ENCODE measurements at regions not wholly inside any gene's neighbourhood (a gene's known extent, or its start where the extent isn't known, plus 50 kb on each side); places are given as distances from the start of the nearest gene placed in this dataset.

DNA sequence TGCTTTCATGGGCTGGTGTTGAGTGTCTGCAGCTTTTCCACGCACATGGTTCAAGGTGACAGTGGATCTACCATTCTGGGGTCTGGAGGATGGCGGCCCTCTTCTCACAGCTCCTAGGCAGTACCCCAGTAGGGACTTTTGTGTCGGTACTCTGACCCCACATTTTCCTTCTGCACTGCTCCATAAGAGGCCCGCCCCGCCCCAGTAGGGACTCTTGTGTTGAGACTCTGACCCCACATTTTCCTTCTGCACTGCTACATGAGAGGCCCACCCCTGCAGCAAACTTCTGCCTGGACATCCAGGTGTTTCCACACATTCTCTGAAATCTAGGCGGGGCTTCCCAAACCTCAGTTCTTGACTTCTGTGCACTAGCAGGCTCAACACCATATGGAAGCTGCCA lies 383.4 kb upstream of the MEIS2 start:
- H3K36me3 Mint-ChIP-seq (ENCODE audit: unreplicated experiment): no peaks in the 10 kb centered on the region
- peaks cover 3% of the 10 kb centered on the region for H3K9me3 Mint-ChIP-seq (ENCODE audit: unreplicated experiment)
- no peak overlapping the region for H3K27ac Mint-ChIP-seq (ENCODE audit: unreplicated experiment)
- H3K27me3 Mint-ChIP-seq (ENCODE audit: unreplicated experiment): no peaks in the 10 kb centered on the region
- no peaks in the 10 kb centered on the region for H3K4me1 Mint-ChIP-seq (ENCODE audit: low read depth, unreplicated experiment)
- DNase-seq: no peak
- H3K4me3 Mint-ChIP-seq (ENCODE audit: unreplicated experiment): no peak overlapping the region
- TF ChIP-seq CTCF (IDR thresholded peaks at IDR 0.05; ENCODE audit: partially characterized antibody, unreplicated experiment): no peak

GRCh38 chr15:37485056-37485455 lies 384.7 kb upstream of the MEIS2 start:
- no peak overlapping the region for H3K27ac Mint-ChIP-seq (ENCODE audit: unreplicated experiment)
- no peak for DNase-seq
- no peak overlapping the region for H3K4me3 Mint-ChIP-seq (ENCODE audit: unreplicated experiment)
- H3K27me3 Mint-ChIP-seq (ENCODE audit: unreplicated experiment): no peaks in the 10 kb centered on the region
- no peak for TF ChIP-seq CTCF (IDR thresholded peaks at IDR 0.05; ENCODE audit: partially characterized antibody, unreplicated experiment)
- no peaks in the 10 kb centered on the region for H3K4me1 Mint-ChIP-seq (ENCODE audit: low read depth, unreplicated experiment)
- no peaks in the 10 kb centered on the region for H3K36me3 Mint-ChIP-seq (ENCODE audit: unreplicated experiment)
- H3K9me3 Mint-ChIP-seq (ENCODE audit: unreplicated experiment): peaks cover 3% of the 10 kb centered on the region

GRCh38 chr15:37490707-37491106 lies 390.4 kb upstream of the MEIS2 start:
- no peak for TF ChIP-seq CTCF (IDR thresholded peaks at IDR 0.05; ENCODE audit: partially characterized antibody, unreplicated experiment)
- Mint-ChIP-seq H3K4me1 (ENCODE audit: low read depth, unreplicated experiment) (no peaks in the 10 kb centered on the region), H3K36me3 (ENCODE audit: unreplicated experiment) (no peaks in the 10 kb centered on the region), H3K4me3 (ENCODE audit: unreplicated experiment) (no peak overlapping the region), H3K27ac (ENCODE audit: unreplicated experiment) (no peak overlapping the region), H3K9me3 (ENCODE audit: unreplicated experiment) (no peaks in the 10 kb centered on the region), H3K27me3 (ENCODE audit: unreplicated experiment) (no peaks in the 10 kb centered on the region)
- no peak for DNase-seq

DNA sequence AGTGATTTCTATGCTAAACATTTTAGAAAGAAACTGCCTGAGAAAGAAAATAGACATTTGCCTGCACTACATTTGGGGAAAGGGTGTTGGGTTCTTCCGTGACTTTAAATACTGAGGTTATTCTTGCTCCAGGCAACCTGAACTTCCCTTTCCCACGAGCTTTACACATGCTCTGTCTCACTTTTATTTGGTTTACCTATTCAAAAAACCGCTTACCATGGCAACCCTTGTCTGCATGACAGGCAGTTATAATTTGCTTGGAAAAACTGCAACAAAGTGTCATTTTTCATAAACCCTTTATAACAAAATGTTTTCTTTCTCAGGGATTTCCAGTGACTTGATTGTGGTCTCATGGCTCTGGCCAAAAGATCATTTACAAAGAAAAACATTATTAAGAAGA lies 416.3 kb upstream of the MEIS2 start:
- H3K27me3 Mint-ChIP-seq (ENCODE audit: unreplicated experiment): peaks cover 4% of the 10 kb centered on the region
- H3K36me3 Mint-ChIP-seq (ENCODE audit: unreplicated experiment): no peaks in the 10 kb centered on the region
- H3K27ac Mint-ChIP-seq (ENCODE audit: unreplicated experiment): no peak overlapping the region
- DNase-seq: no peak
- no peak for TF ChIP-seq CTCF (IDR thresholded peaks at IDR 0.05; ENCODE audit: partially characterized antibody, unreplicated experiment)
- H3K4me1 Mint-ChIP-seq (ENCODE audit: low read depth, unreplicated experiment): no peaks in the 10 kb centered on the region
- H3K9me3 Mint-ChIP-seq (ENCODE audit: unreplicated experiment): no peaks in the 10 kb centered on the region
- no peak overlapping the region for H3K4me3 Mint-ChIP-seq (ENCODE audit: unreplicated experiment)

- no peaks in the 10 kb centered on the region for H3K4me1 Mint-ChIP-seq (ENCODE audit: low read depth, unreplicated experiment)
- peaks cover 4% of the 10 kb centered on the region for H3K27me3 Mint-ChIP-seq (ENCODE audit: unreplicated experiment)
- no peak overlapping the region for H3K4me3 Mint-ChIP-seq (ENCODE audit: unreplicated experiment)
- no peak for DNase-seq
- no peaks in the 10 kb centered on the region for H3K36me3 Mint-ChIP-seq (ENCODE audit: unreplicated experiment)
- peaks cover 2% of the 10 kb centered on the region for H3K9me3 Mint-ChIP-seq (ENCODE audit: unreplicated experiment)
- no peak for TF ChIP-seq CTCF (IDR thresholded peaks at IDR 0.05; ENCODE audit: partially characterized antibody, unreplicated experiment)
- H3K27ac Mint-ChIP-seq (ENCODE audit: unreplicated experiment): no peak overlapping the region
Observed at GRCh38 chr15:37517191-37517895, 417.0 kb upstream of the MEIS2 start.

Measured in glutamatergic neuron (in vitro differentiated cells).